IMR-90 (cell line): ENCODE measurements at regions not wholly inside any gene's neighbourhood (a gene's known extent, or its start where the extent isn't known, plus 50 kb on each side); places are given as distances from the start of the nearest gene placed in this dataset.

Experiments
- BHLHE40 ChIP-seq: fragments of 150-350 bp; IDR thresholded peaks from 2 replicates; pipeline ENCODE4 v1.6.1; 2016; ENCODE audit warnings: mild to moderate bottlenecking, low read depth, low read length
- CEBPB ChIP-seq: IDR thresholded peaks from 2 replicates; pipeline ENCODE4 v1.6.1; 2012; ENCODE audit warnings: low read depth, low read length, improper control_type of control experiment
- FOS ChIP-seq: fragments of 150-350 bp; IDR thresholded peaks from 2 replicates; pipeline ENCODE4 v1.6.1; 2016; ENCODE audit warnings: low read depth, low read length
- MAFK ChIP-seq: IDR thresholded peaks from 2 replicates; pipeline ENCODE4 v1.6.1; 2012; ENCODE audit warnings: low read depth, low read length, improper control_type of control experiment
- NFE2L2 ChIP-seq: fragments of 150-350 bp; IDR thresholded peaks from 2 replicates; pipeline ENCODE4 v1.6.1; 2016; ENCODE audit warnings: low read depth, mild to moderate bottlenecking, low read length
- POLR2A ChIP-seq: IDR thresholded peaks from 2 replicates; pipeline ENCODE4 v1.6.1; 2012; ENCODE audit warnings: mild to moderate bottlenecking, low read depth, low read length
- RAD21 ChIP-seq: IDR thresholded peaks from 2 replicates; pipeline ENCODE4 v1.6.1; 2012; ENCODE audit warnings: low read length, improper control_type of control experiment
- RCOR1 ChIP-seq: IDR thresholded peaks from 2 replicates; pipeline ENCODE4 v1.6.1; 2012; ENCODE audit warnings: mild to moderate bottlenecking, low read length, improper control_type of control experiment; ENCODE audit not compliant: insufficient replicate concordance
- RFX5 ChIP-seq: IDR thresholded peaks from 2 replicates; pipeline ENCODE4 v1.8.0; 2012; ENCODE audit warnings: low read depth, mild to moderate bottlenecking, low read length, moderate library complexity
- SMC3 ChIP-seq: fragments of 150-350 bp; IDR thresholded peaks from 2 replicates; pipeline ENCODE4 v1.6.1; 2016; ENCODE audit warnings: low read depth, mild to moderate bottlenecking, antibody characterized with exemption, low read length, moderate library complexity
- TF ChIP-seq, protein P1 (sequence below): conservative IDR thresholded peaks from 2 replicates; pipeline ENCODE4 v1.5.1; 2012; ENCODE audit warnings: mild to moderate bottlenecking, low read depth, low read length, improper control_type of control experiment
- TF ChIP-seq, protein P2 (sequence below): fragments of 150-350 bp; IDR thresholded peaks from 2 replicates; pipeline ENCODE4 v1.6.1; 2017; ENCODE audit warnings: mild to moderate bottlenecking, antibody characterized with exemption, low read length, low read depth
- TF ChIP-seq, protein P3 (sequence below): fragments of 150-350 bp; IDR thresholded peaks from 2 replicates; pipeline ENCODE4 v1.6.1; 2016; ENCODE audit warnings: low read depth, mild to moderate bottlenecking, low read length, moderate library complexity, borderline replicate concordance

DNA sequence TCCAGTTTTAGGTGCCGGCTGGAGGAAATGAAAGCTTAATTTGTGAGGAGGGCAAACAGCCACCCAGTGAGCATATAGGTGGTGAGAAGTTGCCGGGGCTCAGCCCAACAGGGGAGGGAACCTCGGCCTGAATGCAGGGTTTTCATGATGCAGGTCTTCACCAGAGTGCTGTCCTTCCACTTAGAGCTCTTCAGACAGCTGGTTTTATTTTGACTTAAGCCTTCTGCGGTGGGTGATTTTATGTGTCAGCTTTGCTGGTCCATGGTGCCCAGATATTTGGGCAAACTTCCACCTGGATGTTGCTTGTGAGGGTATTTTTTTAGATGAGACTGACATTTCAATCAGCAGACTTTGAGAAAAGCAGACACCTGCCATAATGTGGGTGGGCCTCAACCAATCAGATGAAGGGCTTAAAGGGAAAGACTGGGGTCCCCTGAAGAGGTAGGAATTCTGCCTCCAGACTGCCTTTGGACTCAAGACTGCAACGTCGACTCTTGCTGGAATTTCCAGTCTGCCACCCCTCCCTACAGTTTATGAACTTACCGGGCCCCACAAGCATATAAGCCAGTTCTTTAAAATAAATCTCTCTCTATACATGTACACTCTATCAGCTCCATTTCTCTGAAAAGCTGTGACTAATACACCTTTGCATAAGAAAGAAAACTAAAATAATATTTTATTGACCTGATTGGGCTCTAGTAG, 72.8 kb downstream of the RHOU start:
- TF ChIP-seq RAD21 = no peak
- TF ChIP-seq, protein P1, sequence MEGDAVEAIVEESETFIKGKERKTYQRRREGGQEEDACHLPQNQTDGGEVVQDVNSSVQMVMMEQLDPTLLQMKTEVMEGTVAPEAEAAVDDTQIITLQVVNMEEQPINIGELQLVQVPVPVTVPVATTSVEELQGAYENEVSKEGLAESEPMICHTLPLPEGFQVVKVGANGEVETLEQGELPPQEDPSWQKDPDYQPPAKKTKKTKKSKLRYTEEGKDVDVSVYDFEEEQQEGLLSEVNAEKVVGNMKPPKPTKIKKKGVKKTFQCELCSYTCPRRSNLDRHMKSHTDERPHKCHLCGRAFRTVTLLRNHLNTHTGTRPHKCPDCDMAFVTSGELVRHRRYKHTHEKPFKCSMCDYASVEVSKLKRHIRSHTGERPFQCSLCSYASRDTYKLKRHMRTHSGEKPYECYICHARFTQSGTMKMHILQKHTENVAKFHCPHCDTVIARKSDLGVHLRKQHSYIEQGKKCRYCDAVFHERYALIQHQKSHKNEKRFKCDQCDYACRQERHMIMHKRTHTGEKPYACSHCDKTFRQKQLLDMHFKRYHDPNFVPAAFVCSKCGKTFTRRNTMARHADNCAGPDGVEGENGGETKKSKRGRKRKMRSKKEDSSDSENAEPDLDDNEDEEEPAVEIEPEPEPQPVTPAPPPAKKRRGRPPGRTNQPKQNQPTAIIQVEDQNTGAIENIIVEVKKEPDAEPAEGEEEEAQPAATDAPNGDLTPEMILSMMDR = no peak
- TF ChIP-seq, protein P2, sequence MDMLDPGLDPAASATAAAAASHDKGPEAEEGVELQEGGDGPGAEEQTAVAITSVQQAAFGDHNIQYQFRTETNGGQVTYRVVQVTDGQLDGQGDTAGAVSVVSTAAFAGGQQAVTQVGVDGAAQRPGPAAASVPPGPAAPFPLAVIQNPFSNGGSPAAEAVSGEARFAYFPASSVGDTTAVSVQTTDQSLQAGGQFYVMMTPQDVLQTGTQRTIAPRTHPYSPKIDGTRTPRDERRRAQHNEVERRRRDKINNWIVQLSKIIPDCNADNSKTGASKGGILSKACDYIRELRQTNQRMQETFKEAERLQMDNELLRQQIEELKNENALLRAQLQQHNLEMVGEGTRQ = no peak
- TF ChIP-seq RCOR1 = no peak
- no peak for TF ChIP-seq POLR2A
- no peak for TF ChIP-seq MAFK
- TF ChIP-seq BHLHE40 = no peak
- TF ChIP-seq FOS = no peak
- no peak for TF ChIP-seq RFX5
- no peak for TF ChIP-seq CEBPB
- TF ChIP-seq SMC3 = no peak
- no peak for TF ChIP-seq NFE2L2
- TF ChIP-seq, protein P3, sequence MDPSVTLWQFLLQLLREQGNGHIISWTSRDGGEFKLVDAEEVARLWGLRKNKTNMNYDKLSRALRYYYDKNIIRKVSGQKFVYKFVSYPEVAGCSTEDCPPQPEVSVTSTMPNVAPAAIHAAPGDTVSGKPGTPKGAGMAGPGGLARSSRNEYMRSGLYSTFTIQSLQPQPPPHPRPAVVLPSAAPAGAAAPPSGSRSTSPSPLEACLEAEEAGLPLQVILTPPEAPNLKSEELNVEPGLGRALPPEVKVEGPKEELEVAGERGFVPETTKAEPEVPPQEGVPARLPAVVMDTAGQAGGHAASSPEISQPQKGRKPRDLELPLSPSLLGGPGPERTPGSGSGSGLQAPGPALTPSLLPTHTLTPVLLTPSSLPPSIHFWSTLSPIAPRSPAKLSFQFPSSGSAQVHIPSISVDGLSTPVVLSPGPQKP = no peak
